GM21381 (cell line): ENCODE measurements at regions not wholly inside any gene's neighbourhood (a gene's known extent, or its start where the extent isn't known, plus 50 kb on each side); places are given as distances from the start of the nearest gene placed in this dataset.

Experiments used
- ATAC-seq: cut with Tn5 transposase; IDR thresholded peaks from one replicate; pipeline ENCODE4 v1.9.1; 2021; ENCODE audit warnings: mild to moderate bottlenecking, moderate library complexity; ENCODE audit not compliant: unreplicated experiment

- no peak for ATAC-seq
These were observed 112.5 kb downstream of the ADSS2 start for GRCh38 chr1:244339073-244339692.

- no peak for ATAC-seq
These were observed 111.9 kb downstream of the ADSS2 start for GRCh38 chr1:244339776-244340175.

DNA sequence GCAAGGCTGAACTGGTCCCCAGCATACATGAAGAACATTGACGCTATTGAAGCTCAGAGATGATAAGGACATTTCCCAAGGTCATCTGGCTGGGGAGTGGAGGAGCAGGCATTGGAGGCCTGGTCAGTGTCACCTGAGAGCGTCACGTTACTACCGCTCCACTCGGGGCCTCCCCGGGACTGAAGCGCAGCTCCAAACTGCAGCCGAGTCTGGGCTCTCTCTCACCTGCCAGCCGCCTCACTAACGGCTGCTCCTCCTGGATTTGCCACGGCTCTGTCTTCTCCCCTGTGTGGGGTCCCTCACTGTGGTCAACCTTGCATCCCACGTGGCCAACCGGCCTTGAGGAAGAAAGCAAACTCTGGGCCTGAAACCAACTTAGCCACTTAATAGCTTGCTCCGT is 111.3 kb downstream of the ADSS2 start:
- no peak for ATAC-seq

GRCh38 chr1:244341455-244342450 is 110.0 kb downstream of the ADSS2 start:
- ATAC-seq = no peak

DNA sequence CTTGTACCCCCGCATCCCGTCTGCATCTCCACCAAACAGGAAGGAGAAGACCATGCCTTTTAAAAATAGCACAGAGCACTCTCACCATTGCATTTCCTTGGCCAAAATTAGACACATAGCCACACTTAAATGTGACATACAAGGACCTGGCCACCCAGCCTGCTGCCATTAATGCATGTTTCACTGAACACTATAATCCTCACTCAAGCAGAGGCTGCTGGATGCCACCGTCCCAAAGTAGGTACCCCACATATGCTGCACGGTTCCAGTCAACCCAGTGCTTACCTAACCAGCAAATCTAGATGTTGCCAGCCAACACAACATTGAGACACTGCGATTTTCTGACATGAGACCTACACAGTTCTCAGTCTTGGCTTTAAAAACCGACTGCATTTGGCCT is 107.7 kb downstream of the ADSS2 start:
- no peak for ATAC-seq

DNA sequence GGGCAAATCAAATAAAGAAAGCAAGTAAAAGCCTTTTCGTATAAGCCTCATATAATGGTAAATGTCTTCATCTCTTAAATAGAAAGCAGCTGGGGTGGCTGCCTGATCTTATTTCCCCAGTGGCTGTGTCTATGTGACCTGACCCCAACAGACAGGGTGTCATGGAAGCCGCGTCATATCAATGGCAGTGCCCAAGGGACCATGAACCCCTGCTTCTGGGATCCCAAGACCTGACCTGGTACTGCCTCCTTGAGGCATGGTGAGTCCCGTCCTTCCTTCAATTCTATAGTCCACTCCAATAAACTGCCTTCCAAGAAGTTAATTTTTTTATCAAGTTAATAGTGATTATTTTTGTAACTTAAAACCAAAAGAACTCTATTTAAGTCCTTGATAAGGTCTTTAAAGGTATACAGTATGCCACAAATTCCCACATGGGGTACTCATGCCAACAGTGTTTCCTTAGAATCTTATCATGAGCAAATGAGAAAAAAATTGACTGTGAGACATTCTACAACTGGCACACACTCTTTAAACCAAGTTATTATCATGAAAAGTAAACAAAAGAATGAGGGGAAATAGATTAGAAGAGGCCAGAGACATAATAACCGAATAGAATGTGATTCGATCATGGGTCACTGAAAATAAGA is 104.6 kb downstream of the ADSS2 start:
- ATAC-seq = no peak

DNA sequence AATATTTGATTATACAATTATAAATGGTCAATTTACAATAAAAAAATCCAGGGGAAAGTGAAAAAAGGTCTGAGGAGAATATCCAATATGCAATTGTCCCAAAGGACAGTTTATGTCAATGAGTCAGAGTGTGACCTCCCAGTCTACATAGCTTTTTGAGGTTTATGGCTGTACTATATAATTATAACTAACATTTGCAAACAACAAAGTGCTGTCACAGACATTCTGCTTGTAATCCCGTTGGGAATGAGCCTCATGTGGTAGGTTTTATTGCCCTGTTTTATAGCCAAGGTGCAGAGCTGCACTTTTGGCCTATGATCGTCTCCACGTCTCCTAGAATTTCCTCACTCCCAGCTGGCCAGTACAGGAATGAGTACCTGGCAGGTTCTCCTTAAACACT is 103.8 kb downstream of the ADSS2 start:
- ATAC-seq = no peak

- ATAC-seq = no peak
These were observed 102.6 kb downstream of the ADSS2 start for GRCh38 chr1:244349103-244349531.

DNA sequence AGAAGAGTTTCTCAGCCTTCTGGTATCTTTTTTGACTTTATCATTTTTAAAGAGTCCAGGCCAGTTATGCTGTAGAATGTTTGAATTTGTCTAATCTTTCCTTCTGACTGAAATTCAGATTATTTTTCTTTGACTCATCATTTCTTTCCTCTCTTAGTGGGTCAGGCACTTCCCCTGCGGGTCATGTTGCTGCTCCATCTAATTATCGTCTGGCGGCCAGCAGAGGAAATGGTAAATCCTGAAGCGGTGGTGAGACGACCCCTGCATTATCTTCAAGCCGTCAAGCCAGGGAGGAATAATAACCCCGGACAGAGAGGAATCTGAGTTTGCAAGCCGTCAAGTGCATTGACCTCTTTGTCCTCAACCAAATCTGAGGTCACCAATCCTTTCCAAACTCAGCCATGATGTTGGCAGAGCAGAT is 102.1 kb downstream of the ADSS2 start:
- ATAC-seq = no peak

DNA sequence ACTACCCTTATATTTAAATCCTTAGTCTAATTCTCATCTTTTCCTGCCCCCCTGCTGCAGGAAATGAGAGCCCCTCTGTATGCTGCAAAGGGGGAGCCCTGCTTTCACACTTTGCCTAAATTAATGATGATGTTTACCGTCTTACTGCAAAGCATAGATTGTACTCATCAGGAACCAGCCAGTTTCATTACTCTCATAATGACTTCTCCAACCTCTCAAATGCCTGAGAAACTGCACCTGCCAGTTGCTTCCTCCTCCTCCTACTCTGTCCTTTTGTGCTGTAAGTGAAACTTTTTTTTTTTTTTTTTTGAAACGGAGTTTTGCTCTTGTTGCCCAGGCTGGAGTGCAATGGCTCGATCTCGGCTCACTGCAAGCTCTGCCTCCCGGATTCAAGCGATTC is 101.7 kb downstream of the ADSS2 start:
- ATAC-seq = peak; percentile 70

DNA sequence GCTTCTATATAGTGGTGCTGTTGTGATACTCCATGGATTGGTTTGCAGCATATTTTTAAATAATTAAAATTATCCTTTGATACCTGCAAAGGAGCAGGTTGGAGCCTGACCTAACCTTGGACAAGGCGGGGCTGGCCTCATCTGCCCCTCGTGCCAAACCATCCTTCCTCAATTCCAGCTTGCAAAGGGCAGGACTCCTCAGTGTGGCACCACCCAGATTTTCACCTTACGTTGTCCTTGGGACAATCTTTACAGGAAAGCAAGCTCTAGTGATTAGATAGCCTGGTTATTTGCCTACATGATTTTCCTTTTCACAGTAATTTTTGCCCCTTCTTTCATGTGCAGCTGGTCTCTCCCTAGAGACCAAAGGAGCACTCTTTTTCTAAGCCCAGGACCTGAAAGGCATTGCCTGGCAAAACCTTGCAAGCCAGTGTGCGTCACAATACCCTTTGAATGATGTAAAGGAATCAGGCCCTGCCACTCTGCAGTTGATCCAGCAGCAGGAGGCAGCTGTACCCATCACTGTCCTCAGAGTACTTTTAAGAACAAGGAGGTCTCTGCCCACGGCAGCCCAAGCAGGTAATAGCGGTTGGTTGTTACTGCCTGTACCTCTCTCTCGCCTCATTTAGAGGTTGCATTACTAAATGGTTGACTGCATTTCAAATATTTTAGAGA is 99.4 kb downstream of the ADSS2 start:
- no peak for ATAC-seq

DNA sequence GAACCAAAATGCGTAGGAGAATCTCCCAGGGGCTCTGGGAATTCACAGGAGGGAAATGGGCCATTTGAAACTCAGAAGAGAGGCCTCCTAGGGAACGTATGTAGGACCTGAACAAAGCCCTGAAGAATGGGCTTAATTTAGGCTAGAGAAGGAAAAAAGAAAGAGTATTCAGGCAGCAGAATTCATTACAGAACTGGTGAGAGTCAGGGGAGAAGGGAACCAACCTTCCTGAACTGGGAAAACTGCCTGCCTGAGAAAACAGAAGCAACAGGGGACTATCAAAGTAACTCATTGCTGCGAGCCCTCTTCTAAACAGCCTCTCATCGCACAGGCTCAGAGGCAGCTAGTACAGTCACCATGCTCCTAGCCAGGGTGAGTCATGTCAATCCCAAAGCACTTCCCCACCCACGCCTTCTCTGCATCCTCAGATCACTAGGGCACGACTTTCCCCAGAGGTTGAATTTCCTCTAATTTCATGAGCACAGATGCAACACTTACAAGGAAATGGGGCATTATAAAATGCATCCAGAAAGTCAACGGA is 98.1 kb downstream of the ADSS2 start:
- peak; percentile 67 for ATAC-seq

- ATAC-seq = no peak
These were observed 96.9 kb downstream of the ADSS2 start for GRCh38 chr1:244354810-244355278.

DNA sequence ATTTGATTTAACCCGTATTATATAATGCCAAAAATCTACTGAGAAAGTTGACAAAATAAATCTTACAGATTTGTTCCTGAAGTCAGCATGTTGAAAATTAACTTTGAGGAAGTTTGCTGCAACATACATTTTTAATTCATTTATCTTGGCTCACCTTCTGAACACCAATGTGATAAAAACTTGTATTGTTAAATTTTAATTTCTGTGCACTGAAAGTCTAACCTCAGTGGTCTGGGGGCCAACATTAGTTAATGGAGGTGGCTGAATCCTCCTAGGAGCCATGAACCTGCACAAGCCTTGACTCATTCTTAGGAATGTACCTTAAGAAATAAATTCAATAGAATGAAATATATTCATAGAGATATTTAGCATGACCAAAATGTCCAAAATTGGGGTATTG is 95.3 kb downstream of the ADSS2 start:
- ATAC-seq = no peak
